MM.1S (cell line): ENCODE measurements at regions not wholly inside any gene's neighbourhood (a gene's known extent, or its start where the extent isn't known, plus 50 kb on each side); places are given as distances from the start of the nearest gene placed in this dataset.

Source experiments
- DNase-seq: peaks from one replicate; pipeline ENCODE4 v3.0.0-alpha.2; 2015
- H2AFZ ChIP-seq: fragments of 300-600 bp; sonication (generic); 2 replicates; pipeline ENCODE4 v1.6.0; 2016; ENCODE audit warnings: antibody characterized with exemption, low read length
- H3F3A ChIP-seq: fragments of 300-600 bp; sonication (generic); 2 replicates; pipeline ENCODE4 v1.6.1; 2016; ENCODE audit warnings: mild to moderate bottlenecking, antibody characterized with exemption, low read length, moderate library complexity, mixed read lengths; ENCODE audit not compliant: insufficient read depth
- H3K27ac ChIP-seq: fragments of 300-600 bp; sonication (generic); 2 replicates; pipeline ENCODE4 v1.5.1; 2016; ENCODE audit warnings: mild to moderate bottlenecking, low read length
- H3K27me3 ChIP-seq: fragments of 300-600 bp; sonication (generic); replicated peaks from 2 replicates; pipeline ENCODE4 v1.6.0; 2016; ENCODE audit warnings: low read length; ENCODE audit not compliant: insufficient read depth
- H3K36me3 ChIP-seq: fragments of 300-600 bp; sonication (generic); replicated peaks from 2 replicates; pipeline ENCODE4 v1.6.1; 2016; ENCODE audit warnings: mild to moderate bottlenecking, low read length, mixed read lengths; ENCODE audit not compliant: insufficient read depth
- H3K4me1 ChIP-seq: fragments of 300-600 bp; sonication (generic); 2 replicates; pipeline ENCODE4 v1.6.1; 2016; ENCODE audit warnings: low read length, mixed read lengths
- H3K4me2 ChIP-seq: fragments of 300-600 bp; sonication (generic); 2 replicates; pipeline ENCODE4 v1.6.0; 2016; ENCODE audit warnings: low read depth, low read length
- H3K4me3 ChIP-seq: fragments of 300-600 bp; sonication (generic); 2 replicates; pipeline ENCODE4 v1.5.1; 2016; ENCODE audit warnings: low read length, mixed read lengths
- H3K79me2 ChIP-seq: fragments of 300-600 bp; sonication (generic); 2 replicates; pipeline ENCODE4 v1.6.1; 2016; ENCODE audit warnings: mixed run types, low read length, mixed read lengths
- H3K9ac ChIP-seq: fragments of 300-600 bp; sonication (generic); 2 replicates; pipeline ENCODE4 v1.6.1; 2016; ENCODE audit warnings: low read length, mixed read lengths
- H3K9me2 ChIP-seq: fragments of 300-600 bp; sonication (generic); replicated peaks from 2 replicates; pipeline ENCODE4 v1.6.1; 2016; ENCODE audit warnings: mild to moderate bottlenecking, low read length, mixed read lengths; ENCODE audit not compliant: insufficient read depth
- H3K9me3 ChIP-seq: fragments of 300-600 bp; sonication (generic); replicated peaks from 2 replicates; pipeline ENCODE4 v1.6.1; 2016; ENCODE audit warnings: mild to moderate bottlenecking, low read length, mixed read lengths; ENCODE audit not compliant: insufficient read depth
- H4K20me1 ChIP-seq: fragments of 300-600 bp; sonication (generic); 2 replicates; pipeline ENCODE4 v1.6.1; 2016; ENCODE audit warnings: mild to moderate bottlenecking, low read length, moderate library complexity, mixed read lengths; ENCODE audit not compliant: insufficient read depth
- CTCF ChIP-seq: fragments of 300-600 bp; sonication (generic); IDR thresholded peaks from 2 replicates; pipeline ENCODE4 v1.5.1; 2016; ENCODE audit warnings: antibody characterized with exemption, low read length, mixed read lengths
- EZH2 ChIP-seq: fragments of 300-600 bp; sonication (generic); optimal IDR thresholded peaks from 2 replicates; pipeline ENCODE3; 2017; ENCODE audit warnings: low read depth, mild to moderate bottlenecking, antibody characterized with exemption, low read length, mixed read lengths
- EZH2phosphoT487 ChIP-seq: fragments of 300-600 bp; sonication (generic); IDR thresholded peaks from 2 replicates; pipeline ENCODE4 v1.6.1; 2018; ENCODE audit warnings: antibody characterized with exemption, low read length

GRCh38 chr16:89027281-89027680, 50.3 kb upstream of the CBFA2T3 start:
- Histone ChIP-seq H3K27ac (no peak overlapping the region), H3K9ac (no peak overlapping the region), H3F3A (no peaks in the 10 kb centered on the region), H3K4me1 (no peaks in the 10 kb centered on the region), H3K9me3 (no peaks in the 10 kb centered on the region), H3K36me3 (no peaks in the 10 kb centered on the region), H3K27me3 (peaks cover 4% of the 10 kb centered on the region), H3K9me2 (no peaks in the 10 kb centered on the region), H2AFZ (no peak overlapping the region), H4K20me1 (no peaks in the 10 kb centered on the region), H3K4me3 (no peak overlapping the region), H3K4me2 (no peak overlapping the region), H3K79me2 (no peaks in the 10 kb centered on the region)
- DNase-seq, result no peak
- TF ChIP-seq CTCF (no peak), EZH2 (no peak), EZH2phosphoT487 (no peak)

GRCh38 chr16:89031715-89032659, 55.0 kb upstream of the CBFA2T3 start:
- TF ChIP-seq CTCF (no peak), EZH2 (no peak), EZH2phosphoT487 (no peak)
- H3K79me2 ChIP-seq, result no peaks in the 10 kb centered on the region
- H3F3A ChIP-seq, result no peaks in the 10 kb centered on the region
- H3K27ac ChIP-seq, result no peak overlapping the region
- DNase-seq, result peak; percentile 22
- H2AFZ ChIP-seq, result no peak overlapping the region
- no peak overlapping the region for H3K4me3 ChIP-seq
- no peaks in the 10 kb centered on the region for H3K36me3 ChIP-seq
- no peaks in the 10 kb centered on the region for H3K9me2 ChIP-seq
- H3K9ac ChIP-seq, result no peak overlapping the region
- H3K9me3 ChIP-seq, result no peaks in the 10 kb centered on the region
- H3K4me2 ChIP-seq, result no peak overlapping the region
- H4K20me1 ChIP-seq, result no peaks in the 10 kb centered on the region
- H3K27me3 ChIP-seq, result no peaks in the 10 kb centered on the region; the same call in 1 of the 2 replicates
- no peaks in the 10 kb centered on the region for H3K4me1 ChIP-seq

GRCh38 chr16:89033304-89033703, 56.3 kb upstream of the CBFA2T3 start:
- Histone ChIP-seq H3K27me3 (peaks cover under 1% of the 10 kb centered on the region; the same call in 1 of the 2 replicates), H3K27ac (no peak overlapping the region), H3K36me3 (no peaks in the 10 kb centered on the region), H3K4me1 (no peaks in the 10 kb centered on the region), H3K4me3 (no peak overlapping the region), H3K9me3 (no peaks in the 10 kb centered on the region), H3F3A (no peaks in the 10 kb centered on the region), H4K20me1 (no peaks in the 10 kb centered on the region), H3K9ac (no peak overlapping the region), H2AFZ (no peak overlapping the region), H3K4me2 (no peak overlapping the region), H3K79me2 (no peaks in the 10 kb centered on the region), H3K9me2 (no peaks in the 10 kb centered on the region)
- TF ChIP-seq CTCF, result no peak
- no peak for TF ChIP-seq EZH2phosphoT487
- no peak for TF ChIP-seq EZH2
- DNase-seq, result no peak
